Osteocyte (in vitro differentiated cells): ENCODE measurements at regions not wholly inside any gene's neighbourhood (a gene's known extent, or its start where the extent isn't known, plus 50 kb on each side); places are given as distances from the start of the nearest gene placed in this dataset.
"Not testable (repeated sequence)": the region's sequence is repeated elsewhere in the genome, so short reads cannot be mapped to it uniquely, and the experiment has no call there.

Experiments
- DNase-seq: peaks from one replicate; pipeline ENCODE4 v3.0.0; 2021; ENCODE audit warnings: mixed read lengths; ENCODE audit not compliant: unreplicated experiment; ENCODE audit errors: extremely low spot score
- H3K27ac Mint-ChIP-seq: one replicate; pipeline ENCODE4 v1.8.0; 2021; ENCODE audit warnings: mild to moderate bottlenecking, mixed read lengths; ENCODE audit not compliant: unreplicated experiment
- H3K27me3 Mint-ChIP-seq: one replicate; pipeline ENCODE4 v1.8.0; 2021; ENCODE audit warnings: mixed read lengths; ENCODE audit not compliant: unreplicated experiment
- H3K36me3 Mint-ChIP-seq: one replicate; pipeline ENCODE4 v1.8.0; 2021; ENCODE audit warnings: mixed read lengths; ENCODE audit not compliant: unreplicated experiment
- H3K4me1 Mint-ChIP-seq: one replicate; pipeline ENCODE4 v1.8.0; 2021; ENCODE audit warnings: mixed read lengths; ENCODE audit not compliant: unreplicated experiment
- H3K4me3 Mint-ChIP-seq: one replicate; pipeline ENCODE4 v1.8.0; 2021; ENCODE audit warnings: mild to moderate bottlenecking, moderate library complexity, mixed read lengths; ENCODE audit not compliant: unreplicated experiment
- H3K9me3 Mint-ChIP-seq: one replicate; pipeline ENCODE4 v1.8.0; 2021; ENCODE audit warnings: mixed read lengths; ENCODE audit not compliant: unreplicated experiment
- CTCF ChIP-seq: fragments of 200-600 bp; sonication (generic); IDR thresholded peaks from 2 replicates; pipeline ENCODE4 v1.5.0; 2021; ENCODE audit warnings: antibody characterized with exemption, mild to moderate bottlenecking, moderate library complexity

GRCh38 chr6:130700397-130700796, 126.8 kb upstream of the SMLR1 start:
- Mint-ChIP-seq H3K27ac (no peak overlapping the region), H3K4me1 (peaks cover 3% of the 10 kb centered on the region), H3K4me3 (no peak overlapping the region), H3K9me3 (peaks cover 17% of the 10 kb centered on the region), H3K27me3 (no peaks in the 10 kb centered on the region), H3K36me3 (no peaks in the 10 kb centered on the region)
- no peak for DNase-seq
- TF ChIP-seq CTCF, result no peak

GRCh38 chr6:130708338-130708737, 118.9 kb upstream of the SMLR1 start:
- Mint-ChIP-seq H3K4me1 (peaks cover 14% of the 10 kb centered on the region), H3K27ac (peak overlapping the region; percentile 35), H3K4me3 (no peak overlapping the region), H3K9me3 (peaks cover 18% of the 10 kb centered on the region), H3K27me3 (no peaks in the 10 kb centered on the region), H3K36me3 (peaks cover 1% of the 10 kb centered on the region)
- no peak for DNase-seq
- no peak for TF ChIP-seq CTCF

GRCh38 chr6:130711641-130712040, 115.6 kb upstream of the SMLR1 start:
- not testable (repeated sequence) for H3K27me3 Mint-ChIP-seq, H3K27ac Mint-ChIP-seq, H3K36me3 Mint-ChIP-seq, H3K9me3 Mint-ChIP-seq, DNase-seq, H3K4me3 Mint-ChIP-seq
- peaks cover 14% of the 10 kb centered on the region for H3K4me1 Mint-ChIP-seq

- H3K9me3 Mint-ChIP-seq, result peaks cover 4% of the 10 kb centered on the region
- H3K4me3 Mint-ChIP-seq, result no peak overlapping the region
- H3K4me1 Mint-ChIP-seq, result peaks cover 9% of the 10 kb centered on the region
- no peak for DNase-seq
- peaks cover 4% of the 10 kb centered on the region for H3K27me3 Mint-ChIP-seq
- H3K27ac Mint-ChIP-seq, result no peak overlapping the region
- H3K36me3 Mint-ChIP-seq, result no peaks in the 10 kb centered on the region
- no peak for TF ChIP-seq CTCF
These were observed 114.1 kb upstream of the SMLR1 start for GRCh38 chr6:130713144-130713543.

GRCh38 chr6:130715058-130715457, 112.1 kb upstream of the SMLR1 start:
- Mint-ChIP-seq H3K9me3 (peaks cover 4% of the 10 kb centered on the region), H3K4me1 (no peaks in the 10 kb centered on the region), H3K27ac (no peak overlapping the region), H3K4me3 (no peak overlapping the region), H3K36me3 (no peaks in the 10 kb centered on the region), H3K27me3 (peaks cover 4% of the 10 kb centered on the region)
- DNase-seq, result no peak
- TF ChIP-seq CTCF, result no peak

- peaks cover 4% of the 10 kb centered on the region for H3K9me3 Mint-ChIP-seq
- H3K36me3 Mint-ChIP-seq, result no peaks in the 10 kb centered on the region
- DNase-seq, result no peak
- no peak overlapping the region for H3K4me3 Mint-ChIP-seq
- no peak for TF ChIP-seq CTCF
- peaks cover 4% of the 10 kb centered on the region for H3K27me3 Mint-ChIP-seq
- no peaks in the 10 kb centered on the region for H3K4me1 Mint-ChIP-seq
- no peak overlapping the region for H3K27ac Mint-ChIP-seq
These were observed 110.7 kb upstream of the SMLR1 start for GRCh38 chr6:130716466-130716865.
